Fibroblast of lung (primary cell): ENCODE measurements at regions not wholly inside any gene's neighbourhood (a gene's known extent, or its start where the extent isn't known, plus 50 kb on each side); places are given as distances from the start of the nearest gene placed in this dataset.

Experiments
- DNase-seq, 2 donors: peaks; one replicate each; pipeline versions ENCODE4 v3.0.0 to v3.0.0-alpha.2; 2010; ENCODE audit warnings: low read depth in 2 of 2
- H2AFZ ChIP-seq: 2 replicates; pipeline ENCODE4 v1.5.1; 2012; ENCODE audit warnings: low read length, control low read depth, inconsistent platforms
- H3K27ac ChIP-seq: 2 replicates; pipeline ENCODE4 v1.5.1; 2011; ENCODE audit warnings: low read length, control low read depth; ENCODE audit not compliant: insufficient read depth
- H3K27me3 ChIP-seq: 2 replicates; pipeline ENCODE4 v1.5.1; 2011; ENCODE audit warnings: mild to moderate bottlenecking, low read length; ENCODE audit not compliant: control insufficient read depth, insufficient read depth
- H3K36me3 ChIP-seq: 2 replicates; pipeline ENCODE4 v1.5.1; 2011; ENCODE audit warnings: low read length; ENCODE audit not compliant: control insufficient read depth, insufficient read depth
- H3K4me1 ChIP-seq: 2 replicates; pipeline ENCODE4 v1.5.1; 2011; ENCODE audit warnings: low read length; ENCODE audit not compliant: control insufficient read depth, insufficient read depth; ENCODE audit errors: extremely low read depth
- H3K4me2 ChIP-seq: 2 replicates; pipeline ENCODE4 v1.5.1; 2011; ENCODE audit warnings: low read length, control low read depth; ENCODE audit not compliant: insufficient read depth; ENCODE audit errors: extremely low read depth
- H3K4me3 ChIP-seq, 4 experiments: fragments of 200-600 bp in 1 of 4; sonication (generic) in 1 of 4; replicated peaks in 1 of 4; 2 replicates each; pipeline ENCODE4 v1.5.1; 2011 to 2016; ENCODE audit warnings: low read length in 4 of 4, low read depth in 3 of 4, mild to moderate bottlenecking in 3 of 4, control low read depth in 2 of 4, inconsistent platforms in 1 of 4, mixed read lengths in 1 of 4; ENCODE audit not compliant: insufficient read depth in 1 of 4; ENCODE audit errors: control extremely low read depth in 1 of 4
- H3K79me2 ChIP-seq: 2 replicates; pipeline ENCODE4 v1.5.1; 2012; ENCODE audit warnings: mild to moderate bottlenecking, low read length, inconsistent platforms; ENCODE audit not compliant: control insufficient read depth, insufficient read depth
- H3K9ac ChIP-seq: 2 replicates; pipeline ENCODE4 v1.5.1; 2011; ENCODE audit warnings: mild to moderate bottlenecking, low read length, control low read depth; ENCODE audit not compliant: insufficient read depth
- H3K9me3 ChIP-seq: 2 replicates; pipeline ENCODE4 v1.5.1; 2012; ENCODE audit warnings: low read depth, low read length; ENCODE audit not compliant: control insufficient read depth, insufficient read depth
- H4K20me1 ChIP-seq: 2 replicates; pipeline ENCODE4 v1.5.1; 2011; ENCODE audit warnings: low read length; ENCODE audit not compliant: control insufficient read depth, insufficient read depth; ENCODE audit errors: extremely low read depth
- CTCF ChIP-seq, 2 donors: IDR thresholded peaks in 1 of 2; conservative IDR thresholded peaks in 1 of 2; 1 replicate in 1 of 2; 2 replicates in 1 of 2; pipeline ENCODE4 v1.5.1; 2011 to 2012; ENCODE audit warnings: low read length in 2 of 2, control low read depth in 1 of 2, inconsistent platforms in 1 of 2, low read depth in 1 of 2, mild to moderate bottlenecking in 1 of 2
- EZH2 ChIP-seq: IDR thresholded peaks from 2 replicates; pipeline ENCODE4 v1.5.1; 2012; ENCODE audit warnings: low read length, control low read depth, mild to moderate bottlenecking; ENCODE audit errors: missing control alignments

- H2AFZ ChIP-seq: no peak overlapping the region
- no peaks in the 10 kb centered on the region for H4K20me1 ChIP-seq
- no peak for DNase-seq
- H3K79me2 ChIP-seq: no peaks in the 10 kb centered on the region
- no peaks in the 10 kb centered on the region for H3K4me1 ChIP-seq
- H3K27ac ChIP-seq: no peak overlapping the region
- H3K36me3 ChIP-seq: no peaks in the 10 kb centered on the region
- no peak overlapping the region for H3K4me3 ChIP-seq
- H3K4me2 ChIP-seq: no peak overlapping the region
- H3K9ac ChIP-seq: no peak overlapping the region
- TF ChIP-seq CTCF (conservative IDR thresholded peaks at IDR 0.05 in 1 of 2, IDR thresholded peaks at IDR 0.05 in 1 of 2; ENCODE audit: low read depth in 1 of 2, low read length in 2 of 2) (no peak), EZH2 (no peak)
- H3K9me3 ChIP-seq: no peaks in the 10 kb centered on the region
- no peaks in the 10 kb centered on the region for H3K27me3 ChIP-seq
These were observed 66.0 kb upstream of the SIMC1 start for GRCh38 chr5:176172246-176172645.

GRCh38 chr5:176173647-176174046 is 64.6 kb upstream of the SIMC1 start:
- Histone ChIP-seq H3K27ac (no peak overlapping the region), H3K4me3 (no peak overlapping the region), H3K27me3 (no peaks in the 10 kb centered on the region), H3K9ac (no peak overlapping the region), H3K79me2 (no peaks in the 10 kb centered on the region), H3K36me3 (no peaks in the 10 kb centered on the region), H4K20me1 (no peaks in the 10 kb centered on the region), H3K4me2 (no peak overlapping the region), H2AFZ (no peak overlapping the region), H3K4me1 (no peaks in the 10 kb centered on the region), H3K9me3 (no peaks in the 10 kb centered on the region)
- no peak for TF ChIP-seq CTCF (conservative IDR thresholded peaks at IDR 0.05 in 1 of 2, IDR thresholded peaks at IDR 0.05 in 1 of 2; ENCODE audit: low read depth in 1 of 2, low read length in 2 of 2)
- TF ChIP-seq EZH2: no peak
- DNase-seq: no peak

- TF ChIP-seq EZH2: no peak
- TF ChIP-seq CTCF (conservative IDR thresholded peaks at IDR 0.05 in 1 of 2, IDR thresholded peaks at IDR 0.05 in 1 of 2; ENCODE audit: low read depth in 1 of 2, low read length in 2 of 2): no peak
- H3K4me2 ChIP-seq: no peak overlapping the region
- H3K9me3 ChIP-seq: no peaks in the 10 kb centered on the region
- no peak for DNase-seq
- no peaks in the 10 kb centered on the region for H3K36me3 ChIP-seq
- H2AFZ ChIP-seq: no peak overlapping the region
- no peak overlapping the region for H3K9ac ChIP-seq
- no peak overlapping the region for H3K4me3 ChIP-seq
- no peaks in the 10 kb centered on the region for H3K27me3 ChIP-seq
- no peaks in the 10 kb centered on the region for H4K20me1 ChIP-seq
- no peaks in the 10 kb centered on the region for H3K79me2 ChIP-seq
- H3K4me1 ChIP-seq: no peaks in the 10 kb centered on the region
- H3K27ac ChIP-seq: no peak overlapping the region
These were observed 63.7 kb upstream of the SIMC1 start for GRCh38 chr5:176174345-176175025.
